ENCODE measurements at regions not wholly inside any gene's neighbourhood (a gene's known extent, or its start where the extent isn't known, plus 50 kb on each side); places are given as distances from the start of the nearest gene placed in this dataset.

DNA sequence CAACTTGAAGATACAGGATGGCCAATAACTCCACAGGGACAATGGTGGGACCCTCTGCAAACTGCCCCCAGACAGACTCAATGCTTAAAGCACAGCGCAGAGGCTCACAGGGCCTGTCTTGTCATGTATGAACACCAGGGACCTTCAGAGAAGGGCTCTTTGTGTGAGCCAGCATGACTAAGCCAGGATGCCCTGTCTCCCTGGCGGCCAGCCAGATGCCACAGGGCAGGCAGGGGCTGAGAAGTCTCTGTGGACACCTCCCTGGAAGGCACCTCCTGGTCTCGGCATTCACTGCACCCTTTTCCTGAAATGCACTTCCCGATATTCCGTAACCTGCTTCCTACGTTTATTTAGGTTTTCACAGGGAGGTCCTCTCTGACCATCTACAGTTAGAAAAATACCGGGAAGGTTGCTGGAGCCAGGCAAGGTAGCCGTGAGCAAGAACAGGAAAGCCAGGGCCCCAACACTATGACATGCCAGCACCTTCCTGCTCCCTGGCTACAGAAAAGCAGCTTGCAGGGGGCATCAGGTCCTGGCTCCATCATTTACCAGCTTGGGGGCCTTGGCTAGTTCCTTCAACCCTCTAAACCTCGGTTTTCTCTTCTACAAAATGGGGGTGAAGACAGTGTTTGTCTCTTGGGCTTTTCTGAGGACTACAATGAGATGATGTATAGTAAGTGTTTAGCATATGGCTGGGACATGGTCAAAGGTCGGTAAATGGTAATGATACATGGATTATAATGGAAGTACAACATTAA, 65.0 kb downstream of the PITPNM2 start:
- TF ChIP-seq TAF1 (IDR thresholded peaks at IDR 0.05; ENCODE audit: low read depth): no peak
- TF ChIP-seq, protein P1, sequence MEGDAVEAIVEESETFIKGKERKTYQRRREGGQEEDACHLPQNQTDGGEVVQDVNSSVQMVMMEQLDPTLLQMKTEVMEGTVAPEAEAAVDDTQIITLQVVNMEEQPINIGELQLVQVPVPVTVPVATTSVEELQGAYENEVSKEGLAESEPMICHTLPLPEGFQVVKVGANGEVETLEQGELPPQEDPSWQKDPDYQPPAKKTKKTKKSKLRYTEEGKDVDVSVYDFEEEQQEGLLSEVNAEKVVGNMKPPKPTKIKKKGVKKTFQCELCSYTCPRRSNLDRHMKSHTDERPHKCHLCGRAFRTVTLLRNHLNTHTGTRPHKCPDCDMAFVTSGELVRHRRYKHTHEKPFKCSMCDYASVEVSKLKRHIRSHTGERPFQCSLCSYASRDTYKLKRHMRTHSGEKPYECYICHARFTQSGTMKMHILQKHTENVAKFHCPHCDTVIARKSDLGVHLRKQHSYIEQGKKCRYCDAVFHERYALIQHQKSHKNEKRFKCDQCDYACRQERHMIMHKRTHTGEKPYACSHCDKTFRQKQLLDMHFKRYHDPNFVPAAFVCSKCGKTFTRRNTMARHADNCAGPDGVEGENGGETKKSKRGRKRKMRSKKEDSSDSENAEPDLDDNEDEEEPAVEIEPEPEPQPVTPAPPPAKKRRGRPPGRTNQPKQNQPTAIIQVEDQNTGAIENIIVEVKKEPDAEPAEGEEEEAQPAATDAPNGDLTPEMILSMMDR (IDR thresholded peaks at IDR 0.05; ENCODE audit: poor library complexity, severe bottlenecking): no peak
- TF ChIP-seq POLR2AphosphoS5 (IDR thresholded peaks at IDR 0.05): no peak
- no peak for TF ChIP-seq EZH2 (IDR thresholded peaks at IDR 0.05; ENCODE audit: borderline replicate concordance, insufficient read depth, low read length, poor library complexity, severe bottlenecking)
- TF ChIP-seq, protein P2, sequence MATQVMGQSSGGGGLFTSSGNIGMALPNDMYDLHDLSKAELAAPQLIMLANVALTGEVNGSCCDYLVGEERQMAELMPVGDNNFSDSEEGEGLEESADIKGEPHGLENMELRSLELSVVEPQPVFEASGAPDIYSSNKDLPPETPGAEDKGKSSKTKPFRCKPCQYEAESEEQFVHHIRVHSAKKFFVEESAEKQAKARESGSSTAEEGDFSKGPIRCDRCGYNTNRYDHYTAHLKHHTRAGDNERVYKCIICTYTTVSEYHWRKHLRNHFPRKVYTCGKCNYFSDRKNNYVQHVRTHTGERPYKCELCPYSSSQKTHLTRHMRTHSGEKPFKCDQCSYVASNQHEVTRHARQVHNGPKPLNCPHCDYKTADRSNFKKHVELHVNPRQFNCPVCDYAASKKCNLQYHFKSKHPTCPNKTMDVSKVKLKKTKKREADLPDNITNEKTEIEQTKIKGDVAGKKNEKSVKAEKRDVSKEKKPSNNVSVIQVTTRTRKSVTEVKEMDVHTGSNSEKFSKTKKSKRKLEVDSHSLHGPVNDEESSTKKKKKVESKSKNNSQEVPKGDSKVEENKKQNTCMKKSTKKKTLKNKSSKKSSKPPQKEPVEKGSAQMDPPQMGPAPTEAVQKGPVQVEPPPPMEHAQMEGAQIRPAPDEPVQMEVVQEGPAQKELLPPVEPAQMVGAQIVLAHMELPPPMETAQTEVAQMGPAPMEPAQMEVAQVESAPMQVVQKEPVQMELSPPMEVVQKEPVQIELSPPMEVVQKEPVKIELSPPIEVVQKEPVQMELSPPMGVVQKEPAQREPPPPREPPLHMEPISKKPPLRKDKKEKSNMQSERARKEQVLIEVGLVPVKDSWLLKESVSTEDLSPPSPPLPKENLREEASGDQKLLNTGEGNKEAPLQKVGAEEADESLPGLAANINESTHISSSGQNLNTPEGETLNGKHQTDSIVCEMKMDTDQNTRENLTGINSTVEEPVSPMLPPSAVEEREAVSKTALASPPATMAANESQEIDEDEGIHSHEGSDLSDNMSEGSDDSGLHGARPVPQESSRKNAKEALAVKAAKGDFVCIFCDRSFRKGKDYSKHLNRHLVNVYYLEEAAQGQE (IDR thresholded peaks at IDR 0.05; ENCODE audit: borderline replicate concordance): no peak
- TF ChIP-seq EP300 (conservative IDR thresholded peaks at IDR 0.05; ENCODE audit: poor library complexity, severe bottlenecking): no peak
- TF ChIP-seq RAD21 (conservative IDR thresholded peaks at IDR 0.05): no peak
- no peak for TF ChIP-seq MXI1 (conservative IDR thresholded peaks at IDR 0.05; ENCODE audit: poor library complexity, severe bottlenecking)
